ENCODE measurements at regions not wholly inside any gene's neighbourhood (a gene's known extent, or its start where the extent isn't known, plus 50 kb on each side); places are given as distances from the start of the nearest gene placed in this dataset.
"Not testable (repeated sequence)": the region's sequence is repeated elsewhere in the genome, so short reads cannot be mapped to it uniquely, and the experiment has no call there.

DNA sequence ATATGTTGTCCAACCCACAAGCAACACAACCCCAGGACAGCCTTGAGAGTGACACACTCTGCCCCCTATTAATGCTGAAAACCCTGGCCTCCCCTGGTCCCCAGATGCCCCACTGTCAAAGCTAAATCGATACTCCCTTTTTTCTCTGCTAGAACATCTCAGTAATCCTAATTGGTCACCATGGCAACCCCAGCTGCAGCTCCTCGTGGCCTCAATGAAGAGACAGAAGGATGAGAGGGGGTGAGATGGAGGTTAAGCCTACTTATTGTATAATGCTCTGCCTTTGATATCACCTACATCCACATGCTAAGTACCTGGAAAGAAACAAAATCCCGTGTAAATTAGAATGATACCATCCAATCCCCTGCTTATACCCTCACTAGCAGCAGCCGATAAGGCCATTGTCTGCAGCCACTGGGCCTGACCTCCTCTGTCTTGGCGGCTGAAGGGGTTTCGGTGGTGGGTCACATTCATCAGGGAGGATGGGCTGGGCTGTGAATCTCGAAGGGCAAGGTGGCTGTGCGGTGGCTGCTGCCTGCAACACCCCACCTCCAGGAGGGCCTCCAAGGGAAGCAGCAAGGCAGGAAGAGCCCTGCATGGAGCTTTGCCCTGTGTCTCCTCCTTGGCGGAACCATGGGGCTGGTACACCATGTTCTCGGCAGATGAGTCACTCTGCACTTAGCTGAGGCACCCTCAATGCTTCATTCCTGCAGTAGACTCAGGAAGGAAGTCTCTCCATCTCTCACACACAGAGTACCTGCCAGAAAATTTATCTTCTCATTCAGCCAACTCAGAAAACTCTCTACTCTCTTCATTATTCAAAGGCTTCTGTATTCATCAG, 399.5 kb downstream of the BUD13 start:
- Mint-ChIP-seq H3K4me1 (no peaks in the 10 kb centered on the region), H3K36me3 (no peaks in the 10 kb centered on the region), H3K9me3 (peaks cover 3% of the 10 kb centered on the region), H3K27me3 (no peaks in the 10 kb centered on the region), H3K27ac (no peak overlapping the region), H3K4me3 (no peak overlapping the region)
- ATAC-seq = no peak

DNA sequence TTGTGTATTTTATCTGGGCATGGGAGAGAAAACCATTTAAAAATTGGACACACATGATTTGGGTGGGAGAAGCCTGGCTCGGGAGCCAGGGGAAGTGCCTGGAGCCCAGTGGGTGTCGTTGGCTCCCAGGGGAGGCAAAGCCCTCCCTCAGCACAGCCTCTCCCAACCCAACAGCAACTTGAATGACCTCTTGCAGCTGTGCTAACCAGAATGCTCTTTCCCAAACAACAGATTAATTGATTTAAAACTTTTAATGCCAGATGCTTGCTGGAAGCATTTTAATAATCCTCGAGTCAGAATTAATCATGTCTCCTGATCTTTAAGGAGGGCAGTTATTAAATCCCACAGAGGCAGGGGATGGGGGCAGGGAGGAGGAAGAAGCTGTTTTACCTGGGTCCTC, 401.6 kb downstream of the BUD13 start:
- no peaks in the 10 kb centered on the region for H3K36me3 Mint-ChIP-seq
- H3K27ac Mint-ChIP-seq = no peak overlapping the region
- peaks cover 5% of the 10 kb centered on the region for H3K4me1 Mint-ChIP-seq
- no peak for ATAC-seq
- peaks cover 6% of the 10 kb centered on the region for H3K9me3 Mint-ChIP-seq
- no peak overlapping the region for H3K4me3 Mint-ChIP-seq
- no peaks in the 10 kb centered on the region for H3K27me3 Mint-ChIP-seq

DNA sequence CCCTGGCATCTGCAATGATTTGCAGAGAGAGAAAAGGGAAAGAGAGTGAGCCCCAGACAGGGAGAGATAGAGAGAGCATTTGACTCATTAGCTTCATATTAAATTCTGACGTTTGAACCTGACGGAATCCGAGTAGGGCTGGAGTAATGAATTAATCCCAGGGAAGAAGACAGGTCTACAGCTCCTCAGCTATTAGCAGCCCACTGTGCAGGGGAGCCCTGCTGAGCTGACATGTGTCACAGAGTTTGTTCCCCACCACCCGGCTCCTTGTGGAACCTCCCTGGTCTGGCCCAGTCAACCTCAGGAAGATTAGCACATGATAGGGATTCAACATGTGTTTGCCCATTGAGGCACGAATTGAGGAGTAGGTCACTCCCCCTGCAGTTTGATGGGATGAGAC, 404.0 kb downstream of the BUD13 start:
- no peaks in the 10 kb centered on the region for H3K36me3 Mint-ChIP-seq
- ATAC-seq = no peak
- H3K9me3 Mint-ChIP-seq = peaks cover 9% of the 10 kb centered on the region
- no peak overlapping the region for H3K27ac Mint-ChIP-seq
- H3K4me1 Mint-ChIP-seq = peaks cover 14% of the 10 kb centered on the region
- no peak overlapping the region for H3K4me3 Mint-ChIP-seq
- no peaks in the 10 kb centered on the region for H3K27me3 Mint-ChIP-seq

- Mint-ChIP-seq H3K27me3 (no peaks in the 10 kb centered on the region), H3K9me3 (peaks cover 9% of the 10 kb centered on the region), H3K27ac (no peak overlapping the region), H3K36me3 (no peaks in the 10 kb centered on the region), H3K4me1 (peaks cover 14% of the 10 kb centered on the region), H3K4me3 (no peak overlapping the region)
- no peak for ATAC-seq
These were observed 405.7 kb downstream of the BUD13 start for GRCh38 chr11:116366980-116367645.

DNA sequence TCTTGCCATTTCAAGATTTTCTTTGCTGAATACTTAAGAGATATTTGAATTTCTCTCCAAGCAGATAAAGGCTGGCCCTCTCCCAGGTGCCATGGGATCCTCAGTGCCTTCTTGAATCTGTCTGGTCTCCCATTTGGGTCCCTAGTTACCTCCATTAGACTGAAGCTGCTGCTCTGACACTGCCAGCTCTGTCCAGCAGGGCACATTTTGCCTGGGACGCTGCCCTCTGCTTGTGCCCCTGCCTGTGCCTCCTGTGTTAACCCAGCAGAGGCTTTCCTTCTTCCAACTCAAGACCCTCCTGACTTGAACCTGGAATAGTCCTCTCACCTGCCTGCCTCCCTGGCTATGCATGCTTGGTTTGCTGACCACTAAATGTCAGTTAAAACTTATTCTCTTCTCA, 406.3 kb downstream of the BUD13 start:
- H3K4me3 Mint-ChIP-seq = no peak overlapping the region
- H3K27me3 Mint-ChIP-seq = no peaks in the 10 kb centered on the region
- no peak overlapping the region for H3K27ac Mint-ChIP-seq
- peaks cover 5% of the 10 kb centered on the region for H3K9me3 Mint-ChIP-seq
- H3K4me1 Mint-ChIP-seq = peaks cover 14% of the 10 kb centered on the region
- H3K36me3 Mint-ChIP-seq = no peaks in the 10 kb centered on the region
- ATAC-seq = no peak

DNA sequence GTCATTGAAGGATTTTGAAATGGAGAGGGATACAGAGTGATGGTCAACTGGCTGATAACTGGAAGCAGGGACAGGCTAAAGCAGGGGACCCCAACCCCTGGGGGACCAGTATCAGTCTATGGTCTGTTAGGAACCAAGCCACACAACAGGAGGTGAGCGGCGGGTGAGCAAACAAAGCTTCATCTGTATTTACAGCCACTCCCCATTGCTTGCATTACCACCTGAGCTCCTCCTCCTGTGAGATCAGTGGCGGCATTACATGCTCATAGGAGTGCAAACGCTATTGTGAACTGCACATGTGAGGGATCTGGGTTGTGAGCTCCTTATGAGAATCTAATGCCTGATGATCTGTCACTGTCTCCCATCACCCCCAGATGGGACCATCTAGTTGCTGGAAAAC, 407.9 kb downstream of the BUD13 start:
- not testable (repeated sequence) for H3K9me3 Mint-ChIP-seq, H3K4me3 Mint-ChIP-seq, ATAC-seq, H3K36me3 Mint-ChIP-seq, H3K27me3 Mint-ChIP-seq
- peaks cover 19% of the 10 kb centered on the region for H3K4me1 Mint-ChIP-seq
- H3K27ac Mint-ChIP-seq = peak overlapping the region; percentile 56

DNA sequence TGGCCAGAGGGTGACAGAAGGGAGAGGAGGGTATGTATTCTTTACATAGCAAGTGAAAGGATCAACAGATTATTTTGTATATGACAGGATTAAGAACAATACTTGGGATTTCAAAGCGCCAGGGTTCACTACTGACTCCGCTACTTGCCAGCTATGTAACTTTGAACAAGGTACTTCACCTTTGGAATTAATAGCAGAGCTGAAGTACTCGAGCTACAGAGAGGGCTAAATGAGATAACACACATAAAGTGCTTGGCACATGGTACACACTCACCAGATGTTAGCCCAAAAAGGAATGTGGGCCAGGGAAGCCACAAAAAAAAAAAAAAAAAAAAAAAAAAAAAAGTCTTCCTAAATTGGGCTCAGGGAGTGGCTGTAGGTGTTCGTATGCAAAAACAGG, 408.4 kb downstream of the BUD13 start:
- ATAC-seq = no peak
- Mint-ChIP-seq H3K27ac (peak overlapping the region; percentile 56), H3K36me3 (no peaks in the 10 kb centered on the region), H3K27me3 (no peaks in the 10 kb centered on the region), H3K4me1 (peaks cover 22% of the 10 kb centered on the region), H3K9me3 (peaks cover 5% of the 10 kb centered on the region), H3K4me3 (no peak overlapping the region)

GRCh38 chr11:116360221-116360941, 412.4 kb downstream of the BUD13 start:
- Mint-ChIP-seq H3K4me1 (peaks cover 22% of the 10 kb centered on the region), H3K27ac (no peak overlapping the region), H3K4me3 (no peak overlapping the region), H3K9me3 (peaks cover 3% of the 10 kb centered on the region), H3K36me3 (no peaks in the 10 kb centered on the region), H3K27me3 (no peaks in the 10 kb centered on the region)
- ATAC-seq = no peak

- Mint-ChIP-seq H3K4me3 (no peak overlapping the region), H3K4me1 (peaks cover 22% of the 10 kb centered on the region), H3K27me3 (no peaks in the 10 kb centered on the region), H3K27ac (no peak overlapping the region), H3K36me3 (no peaks in the 10 kb centered on the region), H3K9me3 (no peaks in the 10 kb centered on the region)
- ATAC-seq = no peak
These were observed 414.8 kb downstream of the BUD13 start for GRCh38 chr11:116357784-116358544.

GRCh38 chr11:116356451-116356850, 416.3 kb downstream of the BUD13 start:
- Mint-ChIP-seq H3K4me3 (no peak overlapping the region), H3K4me1 (peaks cover 29% of the 10 kb centered on the region), H3K36me3 (no peaks in the 10 kb centered on the region), H3K27me3 (no peaks in the 10 kb centered on the region), H3K27ac (no peak overlapping the region), H3K9me3 (no peaks in the 10 kb centered on the region)
- no peak for ATAC-seq

GRCh38 chr11:116355104-116355503, 417.7 kb downstream of the BUD13 start:
- ATAC-seq = no peak
- Mint-ChIP-seq H3K36me3 (no peaks in the 10 kb centered on the region), H3K4me3 (no peak overlapping the region), H3K27me3 (no peaks in the 10 kb centered on the region), H3K9me3 (no peaks in the 10 kb centered on the region), H3K4me1 (peaks cover 33% of the 10 kb centered on the region), H3K27ac (no peak overlapping the region)

- H3K27ac Mint-ChIP-seq = peak overlapping the region; percentile 23
- no peaks in the 10 kb centered on the region for H3K27me3 Mint-ChIP-seq
- no peaks in the 10 kb centered on the region for H3K36me3 Mint-ChIP-seq
These were observed 419.2 kb downstream of the BUD13 start for GRCh38 chr11:116353589-116353988.

DNA sequence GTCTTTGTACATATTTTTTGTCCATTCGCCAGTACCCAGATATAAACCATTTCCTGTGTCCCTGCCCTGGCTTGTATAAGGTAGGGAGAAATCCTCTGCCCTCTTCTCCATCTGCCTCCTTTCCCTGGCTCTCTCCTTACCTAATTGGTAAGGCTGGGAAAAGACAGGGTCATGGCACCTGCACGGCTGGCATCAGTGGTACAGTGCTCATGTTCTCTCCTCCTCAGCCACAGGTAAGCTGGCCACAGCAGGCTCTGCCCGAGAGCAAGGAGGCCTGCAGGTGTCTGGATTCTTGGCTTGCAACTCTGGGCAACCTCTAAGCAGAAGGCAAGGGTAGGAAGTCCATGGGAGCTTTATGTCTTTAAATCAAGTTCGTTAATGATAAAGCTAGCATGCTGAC, 419.9 kb downstream of the BUD13 start:
- Mint-ChIP-seq H3K9me3 (peaks cover 5% of the 10 kb centered on the region), H3K4me1 (peaks cover 41% of the 10 kb centered on the region), H3K4me3 (no peak overlapping the region), H3K36me3 (no peaks in the 10 kb centered on the region), H3K27ac (no peak overlapping the region), H3K27me3 (no peaks in the 10 kb centered on the region)
- no peak for ATAC-seq

More at GRCh38 chr11:116353589-116353988, 419.2 kb downstream of the BUD13 start:
- Mint-ChIP-seq H3K4me1 (peaks cover 34% of the 10 kb centered on the region), H3K9me3 (peaks cover 2% of the 10 kb centered on the region), H3K4me3 (no peak overlapping the region)
- ATAC-seq = no peak

DNA sequence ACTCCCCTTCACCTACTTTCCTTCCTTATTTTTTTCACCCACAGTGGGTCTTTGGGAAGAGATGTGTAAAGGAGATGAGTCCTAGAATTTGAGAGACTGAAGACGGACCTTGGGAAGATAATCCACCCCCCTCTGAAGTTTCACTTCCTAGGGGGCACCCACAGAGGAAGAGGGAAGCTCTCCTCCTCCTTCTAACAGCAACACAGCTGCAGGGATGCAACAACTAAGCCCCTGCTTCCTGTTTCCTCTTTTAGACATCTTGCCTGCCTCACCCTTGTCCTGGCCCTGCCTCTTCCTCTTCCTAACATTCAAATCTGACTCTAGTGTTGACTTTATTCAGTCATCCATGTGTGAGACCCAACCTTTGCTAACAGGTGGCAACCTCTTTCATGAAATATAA, 424.6 kb downstream of the BUD13 start:
- Mint-ChIP-seq H3K4me3 (peak overlapping the region; percentile 14), H3K27me3 (no peaks in the 10 kb centered on the region), H3K27ac (peak overlapping the region; percentile 31), H3K9me3 (peaks cover 13% of the 10 kb centered on the region), H3K36me3 (peaks cover 5% of the 10 kb centered on the region), H3K4me1 (peaks cover 38% of the 10 kb centered on the region)
- ATAC-seq = peak; percentile 78

GRCh38 chr11:116345575-116345974, 427.2 kb downstream of the BUD13 start:
- Mint-ChIP-seq H3K36me3 (peaks cover 5% of the 10 kb centered on the region), H3K4me1 (peaks cover 25% of the 10 kb centered on the region), H3K9me3 (peaks cover 25% of the 10 kb centered on the region), H3K4me3 (no peak overlapping the region), H3K27ac (peak overlapping the region; percentile 2), H3K27me3 (no peaks in the 10 kb centered on the region)
- ATAC-seq = no peak
